ENCODE measurements at regions not wholly inside any gene's neighbourhood (a gene's known extent, or its start where the extent isn't known, plus 50 kb on each side); places are given as distances from the start of the nearest gene placed in this dataset.

DNA sequence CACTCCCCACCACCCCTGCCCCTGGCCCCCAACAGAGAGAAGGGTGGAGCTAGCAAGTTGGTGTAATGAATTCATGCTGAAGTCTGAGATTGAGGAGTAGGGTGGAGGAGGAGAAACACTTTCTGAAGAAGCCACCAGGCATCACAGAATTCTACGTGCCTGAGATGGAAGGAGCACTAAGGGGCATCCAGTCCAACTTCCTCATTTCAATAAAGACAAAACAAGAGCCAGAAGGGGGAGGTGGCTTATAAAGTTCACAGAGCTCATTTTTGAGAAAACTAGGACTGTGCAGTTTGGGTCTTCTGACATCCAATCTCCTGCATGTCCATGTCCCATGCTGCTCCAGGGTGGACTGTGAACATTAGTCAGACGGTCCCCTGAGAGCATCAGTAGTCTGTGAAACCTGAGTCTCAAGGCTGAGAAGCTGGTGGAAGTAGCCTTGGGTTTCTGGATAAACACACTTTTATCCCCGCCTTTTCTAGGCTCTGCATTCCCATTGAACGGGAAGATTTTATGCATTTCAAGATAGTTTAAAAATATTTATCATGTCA lies 77.7 kb downstream of the TRIM43 start:
- TF ChIP-seq, protein P1, sequence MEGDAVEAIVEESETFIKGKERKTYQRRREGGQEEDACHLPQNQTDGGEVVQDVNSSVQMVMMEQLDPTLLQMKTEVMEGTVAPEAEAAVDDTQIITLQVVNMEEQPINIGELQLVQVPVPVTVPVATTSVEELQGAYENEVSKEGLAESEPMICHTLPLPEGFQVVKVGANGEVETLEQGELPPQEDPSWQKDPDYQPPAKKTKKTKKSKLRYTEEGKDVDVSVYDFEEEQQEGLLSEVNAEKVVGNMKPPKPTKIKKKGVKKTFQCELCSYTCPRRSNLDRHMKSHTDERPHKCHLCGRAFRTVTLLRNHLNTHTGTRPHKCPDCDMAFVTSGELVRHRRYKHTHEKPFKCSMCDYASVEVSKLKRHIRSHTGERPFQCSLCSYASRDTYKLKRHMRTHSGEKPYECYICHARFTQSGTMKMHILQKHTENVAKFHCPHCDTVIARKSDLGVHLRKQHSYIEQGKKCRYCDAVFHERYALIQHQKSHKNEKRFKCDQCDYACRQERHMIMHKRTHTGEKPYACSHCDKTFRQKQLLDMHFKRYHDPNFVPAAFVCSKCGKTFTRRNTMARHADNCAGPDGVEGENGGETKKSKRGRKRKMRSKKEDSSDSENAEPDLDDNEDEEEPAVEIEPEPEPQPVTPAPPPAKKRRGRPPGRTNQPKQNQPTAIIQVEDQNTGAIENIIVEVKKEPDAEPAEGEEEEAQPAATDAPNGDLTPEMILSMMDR (IDR thresholded peaks at IDR 0.05), result no peak
- TF ChIP-seq RCOR1 (IDR thresholded peaks at IDR 0.05; ENCODE audit: low read depth, low read length) (no peak), ATOH8 (CRISPR knock-in tag; IDR thresholded peaks at IDR 0.05; ENCODE audit: low read depth) (no peak)
